Fibroblast of villous mesenchyme (primary cell): ENCODE measurements at regions not wholly inside any gene's neighbourhood (a gene's known extent, or its start where the extent isn't known, plus 50 kb on each side); places are given as distances from the start of the nearest gene placed in this dataset.

Source experiments
- DNase-seq: peaks from one replicate; pipeline ENCODE4 v3.0.0-alpha.2; 2010; ENCODE audit warnings: low read depth
- H3K4me3 ChIP-seq: 2 replicates; pipeline ENCODE4 v1.5.1; 2011; ENCODE audit warnings: low read depth, mild to moderate bottlenecking, low read length
- TF ChIP-seq, protein P1 (sequence below): IDR thresholded peaks from 2 replicates; pipeline ENCODE4 v1.5.1; 2012; ENCODE audit warnings: low read depth, mild to moderate bottlenecking, low read length; ENCODE audit not compliant: insufficient read depth

GRCh38 chr5:99929806-99930135 lies 605.4 kb upstream of the FAM174A start:
- H3K4me3 ChIP-seq = no peak overlapping the region
- TF ChIP-seq, protein P1, sequence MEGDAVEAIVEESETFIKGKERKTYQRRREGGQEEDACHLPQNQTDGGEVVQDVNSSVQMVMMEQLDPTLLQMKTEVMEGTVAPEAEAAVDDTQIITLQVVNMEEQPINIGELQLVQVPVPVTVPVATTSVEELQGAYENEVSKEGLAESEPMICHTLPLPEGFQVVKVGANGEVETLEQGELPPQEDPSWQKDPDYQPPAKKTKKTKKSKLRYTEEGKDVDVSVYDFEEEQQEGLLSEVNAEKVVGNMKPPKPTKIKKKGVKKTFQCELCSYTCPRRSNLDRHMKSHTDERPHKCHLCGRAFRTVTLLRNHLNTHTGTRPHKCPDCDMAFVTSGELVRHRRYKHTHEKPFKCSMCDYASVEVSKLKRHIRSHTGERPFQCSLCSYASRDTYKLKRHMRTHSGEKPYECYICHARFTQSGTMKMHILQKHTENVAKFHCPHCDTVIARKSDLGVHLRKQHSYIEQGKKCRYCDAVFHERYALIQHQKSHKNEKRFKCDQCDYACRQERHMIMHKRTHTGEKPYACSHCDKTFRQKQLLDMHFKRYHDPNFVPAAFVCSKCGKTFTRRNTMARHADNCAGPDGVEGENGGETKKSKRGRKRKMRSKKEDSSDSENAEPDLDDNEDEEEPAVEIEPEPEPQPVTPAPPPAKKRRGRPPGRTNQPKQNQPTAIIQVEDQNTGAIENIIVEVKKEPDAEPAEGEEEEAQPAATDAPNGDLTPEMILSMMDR = no peak
- no peak for DNase-seq

DNA sequence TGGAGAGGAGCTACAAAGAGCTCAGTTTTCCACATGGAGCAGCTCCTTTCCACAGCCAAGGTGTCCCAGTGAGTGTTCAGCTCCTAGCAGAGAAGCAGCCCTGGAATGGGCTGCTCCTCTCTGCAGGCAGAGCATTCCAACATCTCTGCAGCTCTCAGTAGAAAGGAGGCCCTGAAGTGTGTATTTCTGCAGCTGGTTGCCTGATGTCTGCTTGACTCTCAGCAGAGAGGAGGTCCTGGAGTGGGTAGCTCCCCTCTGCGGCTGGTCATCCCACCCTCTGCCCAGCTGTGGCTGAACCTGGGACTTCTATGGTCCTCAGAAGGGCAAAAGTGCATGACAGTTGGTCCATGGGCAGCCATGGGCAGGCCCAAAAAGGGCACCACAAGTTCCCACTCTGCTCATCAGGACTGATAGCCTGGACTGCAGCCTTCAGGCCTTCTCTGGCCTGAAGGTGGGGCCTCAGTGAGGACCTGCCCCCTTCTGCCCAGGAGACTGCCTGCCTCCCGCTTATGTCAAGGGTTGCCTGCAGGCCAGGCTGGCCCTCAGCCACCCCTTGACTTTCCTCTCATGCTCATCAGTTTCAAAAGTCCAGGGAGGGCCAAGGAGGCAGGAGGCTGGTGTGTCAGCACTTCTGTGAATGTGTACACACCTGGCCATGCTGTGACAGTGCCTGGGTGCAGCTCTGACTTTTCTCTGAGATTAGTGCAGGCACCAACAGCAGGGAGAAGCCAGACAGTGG lies 605.9 kb upstream of the FAM174A start:
- H3K4me3 ChIP-seq = no peak overlapping the region
- TF ChIP-seq, protein P1 = no peak
- no peak for DNase-seq

DNA sequence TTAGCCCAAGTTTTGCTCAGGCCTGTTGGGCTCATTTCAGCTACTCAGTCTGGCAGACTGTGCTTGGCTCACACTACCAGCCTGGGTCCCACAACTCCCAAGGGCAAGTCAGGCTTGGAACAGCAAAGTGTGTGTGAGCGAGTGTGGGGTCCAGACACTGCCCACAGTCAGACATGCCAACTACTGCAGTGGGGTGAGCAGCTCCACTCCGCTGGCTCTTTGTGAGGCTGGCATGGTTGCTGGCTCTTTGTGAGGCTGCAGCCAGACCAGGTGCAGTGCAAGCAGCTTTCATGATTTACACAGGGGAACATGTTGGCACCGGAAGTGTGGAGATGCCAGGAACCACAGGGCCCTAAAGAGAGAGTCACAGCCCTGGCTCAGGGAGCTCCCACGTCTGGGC lies 606.7 kb upstream of the FAM174A start:
- no peak for DNase-seq
- no peak overlapping the region for H3K4me3 ChIP-seq
- TF ChIP-seq, protein P1 = no peak

DNA sequence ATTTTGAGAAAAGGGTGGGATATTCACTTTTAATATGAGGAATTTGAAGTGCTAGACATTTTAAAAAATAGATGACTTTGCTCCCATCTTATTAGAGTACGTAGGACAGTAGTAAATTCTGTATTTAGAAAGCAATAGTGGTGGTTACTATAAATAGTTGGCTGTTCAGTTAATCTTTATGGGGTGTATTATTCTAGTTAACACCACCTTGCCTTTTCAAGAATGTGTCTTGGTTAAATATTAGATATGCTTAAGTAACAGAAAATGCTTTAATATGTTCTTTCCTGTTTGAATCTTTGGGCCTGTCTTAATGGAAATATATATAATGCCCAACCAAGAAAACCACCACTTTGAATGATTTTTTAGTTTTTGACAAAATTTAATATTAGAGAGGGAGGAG lies 608.7 kb upstream of the FAM174A start:
- no peak overlapping the region for H3K4me3 ChIP-seq
- no peak for DNase-seq
- TF ChIP-seq, protein P1 = no peak

- TF ChIP-seq, protein P1 = no peak
- H3K4me3 ChIP-seq = no peak overlapping the region
- DNase-seq = no peak
These were observed 612.8 kb upstream of the FAM174A start for GRCh38 chr5:99922386-99922785.

- no peak overlapping the region for H3K4me3 ChIP-seq
- TF ChIP-seq, protein P1 = no peak
- no peak for DNase-seq
These were observed 623.2 kb upstream of the FAM174A start for GRCh38 chr5:99911971-99912370.

DNA sequence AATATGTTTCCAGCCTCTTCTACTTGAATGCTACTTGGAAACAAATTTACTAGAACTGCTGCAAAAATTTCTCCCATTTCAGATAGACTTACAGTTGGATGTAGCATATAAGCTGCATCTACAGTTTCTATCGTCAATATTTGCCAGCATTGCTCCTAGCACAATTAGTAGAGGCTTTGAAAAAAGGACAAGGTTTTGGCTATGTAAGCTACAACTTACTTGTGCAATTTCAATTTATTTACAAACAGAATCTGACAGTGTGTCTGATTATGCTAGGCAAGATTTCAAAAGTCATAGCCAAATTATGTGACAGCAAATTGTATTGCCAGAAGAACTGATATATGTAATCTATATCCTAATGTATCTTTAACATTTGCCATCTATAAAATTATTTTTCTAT lies 628.4 kb upstream of the FAM174A start:
- DNase-seq = no peak
- TF ChIP-seq, protein P1 = no peak
- no peak overlapping the region for H3K4me3 ChIP-seq
